ENCODE measurements at regions not wholly inside any gene's neighbourhood (a gene's known extent, or its start where the extent isn't known, plus 50 kb on each side); places are given as distances from the start of the nearest gene placed in this dataset.

GRCh38 chr2:147223553-147224060 lies 621.2 kb upstream of the ACVR2A start:
- H3K27ac ChIP-seq: no peak overlapping the region
- H3F3A ChIP-seq (ENCODE audit: insufficient read depth, low read depth): no peaks in the 10 kb centered on the region
- no peaks in the 10 kb centered on the region for H3K9me2 ChIP-seq (ENCODE audit: insufficient read depth)
- DNase-seq: no peak
- no peaks in the 10 kb centered on the region for H3K36me3 ChIP-seq (ENCODE audit: low read depth)
- H3K4me3 ChIP-seq: no peak overlapping the region
- CTCF ChIA-PET: no interaction called here
- no TSS peak for BruUV-seq (replicated peaks)
- no peaks in the 10 kb centered on the region for H3K4me1 ChIP-seq (replicated peaks; ENCODE audit: insufficient read depth)
- no peaks in the 10 kb centered on the region for H3K27me3 ChIP-seq (ENCODE audit: insufficient read depth, low read depth)
- H3K9me3 ChIP-seq (ENCODE audit: insufficient read depth, low read depth): no peaks in the 10 kb centered on the region
- no peak overlapping the region for H2AFZ ChIP-seq
- no peak overlapping the region for H3K4me2 ChIP-seq
- POLR2A ChIA-PET (ENCODE audit: unreplicated experiment): no interaction called here
- no peaks in the 10 kb centered on the region for H3K79me2 ChIP-seq (ENCODE audit: low read depth)
- TF ChIP-seq CTCF (conservative IDR thresholded peaks at IDR 0.05) (no peak), EZH2 (IDR thresholded peaks at IDR 0.05; ENCODE audit: low read depth) (no peak)
- intact Hi-C loops (cut with micrococcal nuclease; ENCODE audit: unreplicated experiment): no loop called here
- no peaks in the 10 kb centered on the region for H4K20me1 ChIP-seq (ENCODE audit: insufficient read depth)

- intact Hi-C loops (cut with micrococcal nuclease; ENCODE audit: unreplicated experiment): no loop called here
- Histone ChIP-seq H3K4me3 (no peak overlapping the region), H3K4me1 (replicated peaks; ENCODE audit: insufficient read depth) (no peaks in the 10 kb centered on the region), H3F3A (ENCODE audit: insufficient read depth, low read depth) (no peaks in the 10 kb centered on the region), H3K27me3 (ENCODE audit: insufficient read depth, low read depth) (no peaks in the 10 kb centered on the region), H3K79me2 (ENCODE audit: low read depth) (no peaks in the 10 kb centered on the region), H3K27ac (no peak overlapping the region), H3K9me2 (ENCODE audit: insufficient read depth) (no peaks in the 10 kb centered on the region), H3K4me2 (no peak overlapping the region), H3K36me3 (ENCODE audit: low read depth) (no peaks in the 10 kb centered on the region), H3K9me3 (ENCODE audit: insufficient read depth, low read depth) (no peaks in the 10 kb centered on the region), H2AFZ (no peak overlapping the region), H4K20me1 (ENCODE audit: insufficient read depth) (no peaks in the 10 kb centered on the region)
- no peak for TF ChIP-seq EZH2 (IDR thresholded peaks at IDR 0.05; ENCODE audit: low read depth)
- TF ChIP-seq CTCF (conservative IDR thresholded peaks at IDR 0.05): no peak
- CTCF ChIA-PET: no interaction called here
- POLR2A ChIA-PET (ENCODE audit: unreplicated experiment): no interaction called here
- no TSS peak for BruUV-seq (replicated peaks)
- DNase-seq: no peak
Measured at GRCh38 chr2:147223119-147223518, 621.7 kb upstream of the ACVR2A start.

GRCh38 chr2:147222506-147222905 lies 622.3 kb upstream of the ACVR2A start:
- Histone ChIP-seq H3K36me3 (ENCODE audit: low read depth) (no peaks in the 10 kb centered on the region), H3K9me2 (ENCODE audit: insufficient read depth) (no peaks in the 10 kb centered on the region), H3F3A (ENCODE audit: insufficient read depth, low read depth) (no peaks in the 10 kb centered on the region), H3K9me3 (ENCODE audit: insufficient read depth, low read depth) (no peaks in the 10 kb centered on the region), H3K27ac (no peak overlapping the region), H2AFZ (no peak overlapping the region), H4K20me1 (ENCODE audit: insufficient read depth) (no peaks in the 10 kb centered on the region), H3K4me2 (no peak overlapping the region), H3K27me3 (ENCODE audit: insufficient read depth, low read depth) (no peaks in the 10 kb centered on the region), H3K79me2 (ENCODE audit: low read depth) (no peaks in the 10 kb centered on the region), H3K4me1 (replicated peaks; ENCODE audit: insufficient read depth) (no peaks in the 10 kb centered on the region), H3K4me3 (no peak overlapping the region)
- POLR2A ChIA-PET (ENCODE audit: unreplicated experiment): no interaction called here
- intact Hi-C loops (cut with micrococcal nuclease; ENCODE audit: unreplicated experiment): no loop called here
- CTCF ChIA-PET: no interaction called here
- DNase-seq: no peak
- TF ChIP-seq EZH2 (IDR thresholded peaks at IDR 0.05; ENCODE audit: low read depth) (no peak), CTCF (conservative IDR thresholded peaks at IDR 0.05) (no peak)
- no TSS peak for BruUV-seq (replicated peaks)
